Anterior cingulate cortex (tissue), 58 donors: ENCODE measurements at regions not wholly inside any gene's neighbourhood (a gene's known extent, or its start where the extent isn't known, plus 50 kb on each side); places are given as distances from the start of the nearest gene placed in this dataset.

Experiments used
- DNase-seq, 58 donors: peaks; one replicate each; lab custom pipeline; 2025; lab: John Stamatoyannopoulos, UW

GRCh38 chr11:32005786-32006416 is 85.0 kb upstream of the RCN1 start:
- peak in 2 of 58 donors; percentile 4 for DNase-seq

GRCh38 chr11:32003335-32003734 is 87.5 kb upstream of the RCN1 start:
- DNase-seq, result no peak

GRCh38 chr11:32002311-32002710 is 88.6 kb upstream of the RCN1 start:
- DNase-seq, result no peak

- no peak for DNase-seq
These were observed 92.9 kb upstream of the RCN1 start for GRCh38 chr11:31997955-31998354.

GRCh38 chr11:31996159-31996881 is 94.6 kb upstream of the RCN1 start:
- DNase-seq, result no peak

GRCh38 chr11:31995525-31996094 is 95.3 kb upstream of the RCN1 start:
- peak in 3 of 58 donors; percentile 3 to 7 (median 3) for DNase-seq

- DNase-seq, result peak in 1 of 58 donors; percentile 3
These were observed 95.8 kb upstream of the RCN1 start for GRCh38 chr11:31995032-31995431.

- peak in 1 of 58 donors; percentile 3 for DNase-seq
These were observed 103.5 kb upstream of the RCN1 start for GRCh38 chr11:31987118-31988005.

GRCh38 chr11:31986201-31986889 is 104.5 kb upstream of the RCN1 start:
- peak in 28 of 58 donors; percentile 3 to 73 (median 32) for DNase-seq

- no peak for DNase-seq
These were observed 109.4 kb upstream of the RCN1 start for GRCh38 chr11:31981457-31981856.

GRCh38 chr11:31977343-31977742 is 113.5 kb upstream of the RCN1 start:
- DNase-seq, result no peak

- DNase-seq, result no peak
These were observed 116.3 kb upstream of the RCN1 start for GRCh38 chr11:31974366-31975136.

- no peak for DNase-seq
These were observed 117.7 kb upstream of the RCN1 start for GRCh38 chr11:31973172-31973571.

- DNase-seq, result no peak
These were observed 118.3 kb upstream of the RCN1 start for GRCh38 chr11:31972623-31973022.

GRCh38 chr11:31969359-31969702 is 121.5 kb upstream of the RCN1 start:
- DNase-seq, result no peak

GRCh38 chr11:31968461-31969358 is 122.2 kb upstream of the RCN1 start:
- peak in 3 of 58 donors; percentile 3 to 34 (median 3) for DNase-seq

- DNase-seq, result no peak
These were observed 123.3 kb upstream of the RCN1 start for GRCh38 chr11:31967404-31968130.

GRCh38 chr11:31966846-31967245 is 124.0 kb upstream of the RCN1 start:
- DNase-seq, result no peak
